Endothelial cell of umbilical vein (primary cell): ENCODE measurements at regions not wholly inside any gene's neighbourhood (a gene's known extent, or its start where the extent isn't known, plus 50 kb on each side); places are given as distances from the start of the nearest gene placed in this dataset.

Source experiments
- CTCF ChIP-seq, 2 donors: IDR thresholded peaks; 1 replicate in 1 of 2; 2 replicates in 1 of 2; pipeline ENCODE4 v1.5.1; 2011; ENCODE audit warnings: low read length in 2 of 2, mild to moderate bottlenecking in 2 of 2, moderate library complexity in 2 of 2, control low read depth in 1 of 2, inconsistent platforms in 1 of 2, low read depth in 1 of 2; ENCODE audit not compliant: insufficient read depth in 1 of 2; ENCODE audit errors: extremely low read depth in 1 of 2
- EZH2 ChIP-seq: IDR thresholded peaks from 2 replicates; pipeline ENCODE4 v1.6.1; 2012; ENCODE audit warnings: borderline replicate concordance, low read depth, mild to moderate bottlenecking, moderate library complexity, low read length, inconsistent platforms; ENCODE audit not compliant: severe bottlenecking
- MYC ChIP-seq: IDR thresholded peaks from one replicate; pipeline ENCODE4 v1.6.1; 2011; ENCODE audit warnings: mild to moderate bottlenecking, low read depth, low read length
- POLR2A ChIP-seq: IDR thresholded peaks from 2 replicates; pipeline ENCODE4 v1.6.1; 2012; ENCODE audit warnings: low read depth, mild to moderate bottlenecking, control low read depth, low read length
- POLR2AphosphoS5 ChIP-seq: IDR thresholded peaks from 2 replicates; pipeline ENCODE4 v1.6.1; 2012; ENCODE audit warnings: low read depth, mild to moderate bottlenecking, control low read depth, low read length, moderate library complexity; ENCODE audit not compliant: insufficient read depth

- no peak for TF ChIP-seq CTCF (IDR thresholded peaks at IDR 0.05; ENCODE audit: extremely low read depth in 1 of 2, insufficient read depth in 1 of 2, low read depth in 1 of 2, low read length in 2 of 2)
- TF ChIP-seq EZH2 = no peak
- TF ChIP-seq POLR2A = no peak
- no peak for TF ChIP-seq MYC
- TF ChIP-seq POLR2AphosphoS5 = no peak
Observed at GRCh38 chr5:66234241-66234640, 90.1 kb downstream of the SREK1 start.
